ENCODE measurements at regions not wholly inside any gene's neighbourhood (a gene's known extent, or its start where the extent isn't known, plus 50 kb on each side); places are given as distances from the start of the nearest gene placed in this dataset.

- no peak for TF ChIP-seq CTCF (IDR thresholded peaks at IDR 0.05)
- no peak for TF ChIP-seq POLR2AphosphoS5 (IDR thresholded peaks at IDR 0.05)
- no peak for TF ChIP-seq POLR2A (IDR thresholded peaks at IDR 0.05)
- no peak for TF ChIP-seq EP300 (IDR thresholded peaks at IDR 0.05)
These were observed 256.4 kb downstream of the FZD1 start for GRCh38 chr7:91520645-91521044.
